ENCODE measurements at regions not wholly inside any gene's neighbourhood (a gene's known extent, or its start where the extent isn't known, plus 50 kb on each side); places are given as distances from the start of the nearest gene placed in this dataset.
"Not testable (repeated sequence)": the region's sequence is repeated elsewhere in the genome, so short reads cannot be mapped to it uniquely, and the experiment has no call there.

DNA sequence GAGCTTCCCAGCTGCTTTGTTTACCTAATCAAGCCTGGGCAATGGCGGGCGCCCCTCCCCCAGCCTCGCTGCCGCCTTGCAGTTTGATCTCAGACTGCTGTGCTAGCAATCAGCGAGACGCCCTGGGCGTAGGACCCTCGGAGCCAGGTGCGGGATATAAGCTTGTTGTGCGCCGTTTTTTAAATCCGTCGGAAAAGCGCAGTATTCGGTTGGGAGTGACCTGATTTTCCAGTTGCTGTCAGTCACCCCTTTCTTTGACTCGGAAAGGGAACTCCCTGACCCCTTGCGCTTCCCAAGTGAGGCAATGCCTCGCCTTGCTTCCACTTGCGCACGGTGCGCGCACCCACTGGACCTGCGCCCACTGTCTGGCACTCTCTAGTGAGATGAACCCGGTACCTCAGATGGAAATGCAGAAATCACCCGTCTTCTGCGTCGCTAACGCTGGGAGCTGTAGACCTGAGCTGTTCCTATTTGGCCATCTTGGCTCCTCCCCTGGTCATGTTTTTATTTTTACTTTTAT is 635.8 kb upstream of the MIS18BP1 start:
- not testable (repeated sequence) for TF ChIP-seq SUZ12 (IDR thresholded peaks at IDR 0.05; ENCODE audit: extremely low read depth, insufficient read depth, insufficient read length); ZNF274 (IDR thresholded peaks at IDR 0.05; ENCODE audit: low read depth, low read length)
